ENCODE measurements at regions not wholly inside any gene's neighbourhood (a gene's known extent, or its start where the extent isn't known, plus 50 kb on each side); places are given as distances from the start of the nearest gene placed in this dataset.

- DNase-seq (ENCODE audit: extremely low read depth in 1 of 11, low read depth in 9 of 11, low spot score in 4 of 11), result no peak
These were observed 665.0 kb upstream of the RGMB start for GRCh38 chr5:98108497-98108896.

- no peak for DNase-seq (ENCODE audit: extremely low read depth in 1 of 11, low read depth in 9 of 11, low spot score in 4 of 11)
These were observed 663.9 kb upstream of the RGMB start for GRCh38 chr5:98109561-98110006.

GRCh38 chr5:98110282-98110691 is 663.2 kb upstream of the RGMB start:
- no peak for DNase-seq (ENCODE audit: extremely low read depth in 1 of 11, low read depth in 9 of 11, low spot score in 4 of 11)

GRCh38 chr5:98110791-98111190 is 662.7 kb upstream of the RGMB start:
- no peak for DNase-seq (ENCODE audit: extremely low read depth in 1 of 11, low read depth in 9 of 11, low spot score in 4 of 11)

- DNase-seq (ENCODE audit: extremely low read depth in 1 of 11, low read depth in 9 of 11, low spot score in 4 of 11), result no peak
These were observed 661.8 kb upstream of the RGMB start for GRCh38 chr5:98111686-98112085.

- no peak for DNase-seq (ENCODE audit: extremely low read depth in 1 of 11, low read depth in 9 of 11, low spot score in 4 of 11)
These were observed 652.2 kb upstream of the RGMB start for GRCh38 chr5:98121036-98121936.

GRCh38 chr5:98128271-98128670 is 645.2 kb upstream of the RGMB start:
- DNase-seq (ENCODE audit: extremely low read depth in 1 of 11, low read depth in 9 of 11, low spot score in 4 of 11), result no peak

GRCh38 chr5:98128846-98129245 is 644.6 kb upstream of the RGMB start:
- DNase-seq (ENCODE audit: extremely low read depth in 1 of 11, low read depth in 9 of 11, low spot score in 4 of 11), result no peak

GRCh38 chr5:98130261-98131035 is 643.0 kb upstream of the RGMB start:
- no peak for DNase-seq (ENCODE audit: extremely low read depth in 1 of 11, low read depth in 9 of 11, low spot score in 4 of 11)

GRCh38 chr5:98144116-98144515 is 629.3 kb upstream of the RGMB start:
- no peak for DNase-seq (ENCODE audit: extremely low read depth in 1 of 11, low read depth in 9 of 11, low spot score in 4 of 11)

- no peak for DNase-seq (ENCODE audit: extremely low read depth in 1 of 11, low read depth in 9 of 11, low spot score in 4 of 11)
These were observed 628.8 kb upstream of the RGMB start for GRCh38 chr5:98144710-98145109.

GRCh38 chr5:98157368-98157767 is 616.1 kb upstream of the RGMB start:
- no peak for DNase-seq (ENCODE audit: extremely low read depth in 1 of 11, low read depth in 9 of 11, low spot score in 4 of 11)

GRCh38 chr5:98158440-98158839 is 615.0 kb upstream of the RGMB start:
- DNase-seq (ENCODE audit: extremely low read depth in 1 of 11, low read depth in 9 of 11, low spot score in 4 of 11), result no peak

GRCh38 chr5:98163796-98164493 is 609.5 kb upstream of the RGMB start:
- no peak for DNase-seq (ENCODE audit: extremely low read depth in 1 of 11, low read depth in 9 of 11, low spot score in 4 of 11)

- no peak for DNase-seq (ENCODE audit: extremely low read depth in 1 of 11, low read depth in 9 of 11, low spot score in 4 of 11)
These were observed 604.6 kb upstream of the RGMB start for GRCh38 chr5:98168871-98169270.

GRCh38 chr5:98170994-98171393 is 602.5 kb upstream of the RGMB start:
- DNase-seq (ENCODE audit: extremely low read depth in 1 of 11, low read depth in 9 of 11, low spot score in 4 of 11), result no peak

- DNase-seq (ENCODE audit: extremely low read depth in 1 of 11, low read depth in 9 of 11, low spot score in 4 of 11), result no peak
These were observed 600.1 kb upstream of the RGMB start for GRCh38 chr5:98173334-98173733.

GRCh38 chr5:98175474-98175873 is 598.0 kb upstream of the RGMB start:
- no peak for DNase-seq (ENCODE audit: extremely low read depth in 1 of 11, low read depth in 9 of 11, low spot score in 4 of 11)

GRCh38 chr5:98179791-98180755 is 593.4 kb upstream of the RGMB start:
- DNase-seq (ENCODE audit: extremely low read depth in 1 of 11, low read depth in 9 of 11, low spot score in 4 of 11), result no peak
